CD14-positive monocyte (primary cell): ENCODE measurements at regions not wholly inside any gene's neighbourhood (a gene's known extent, or its start where the extent isn't known, plus 50 kb on each side); places are given as distances from the start of the nearest gene placed in this dataset.

Source experiments
- DNase-seq, 3 donors: peaks; one replicate each; pipeline ENCODE4 v3.0.0-alpha.2; 2011 to 2022
- H2AFZ ChIP-seq: 2 replicates; pipeline ENCODE4 v1.6.0; 2012; ENCODE audit warnings: mild to moderate bottlenecking, low read depth, low read length, inconsistent platforms; ENCODE audit not compliant: insufficient read depth, poor library complexity, severe bottlenecking
- H3K27ac ChIP-seq, 2 donors: 1 replicate in 1 of 2; 2 replicates in 1 of 2; pipeline ENCODE4 v1.5.1; 2012 to 2013; ENCODE audit warnings: low read length in 2 of 2, control low read depth in 1 of 2, inconsistent platforms in 1 of 2, low read depth in 1 of 2, mild to moderate bottlenecking in 1 of 2
- H3K27me3 ChIP-seq, 2 donors: one replicate each; pipeline versions ENCODE4 v1.6.0 to v1.6.1; 2011 to 2013; ENCODE audit warnings: low read length in 2 of 2; ENCODE audit not compliant: control insufficient read depth in 2 of 2, insufficient read depth in 2 of 2
- H3K36me3 ChIP-seq, 2 donors: replicated peaks in 1 of 2; 1 replicate in 1 of 2; 2 replicates in 1 of 2; pipeline versions ENCODE4 v1.5.1 to v1.6.1; 2012 to 2013; ENCODE audit warnings: low read length in 2 of 2, control low read depth in 1 of 2, inconsistent platforms in 1 of 2, mild to moderate bottlenecking in 1 of 2; ENCODE audit not compliant: insufficient read depth in 2 of 2, control insufficient read depth in 1 of 2
- H3K4me1 ChIP-seq, 2 donors: 1 replicate in 1 of 2; 2 replicates in 1 of 2; pipeline versions ENCODE4 v1.5.1 to v1.6.1; 2012 to 2013; ENCODE audit warnings: low read length in 2 of 2, control low read depth in 1 of 2, inconsistent platforms in 1 of 2, mild to moderate bottlenecking in 1 of 2, moderate library complexity in 1 of 2; ENCODE audit not compliant: insufficient read depth in 2 of 2, control insufficient read depth in 1 of 2
- H3K4me2 ChIP-seq: replicated peaks from 2 replicates; pipeline ENCODE3; 2012; ENCODE audit warnings: low read length, moderate library complexity, mild to moderate bottlenecking; ENCODE audit not compliant: poor library complexity, severe bottlenecking; ENCODE audit errors: extremely low read depth
- H3K4me3 ChIP-seq, 3 experiments: fragments of 200-600 bp in 1 of 3; sonication (generic) in 1 of 3; replicated peaks in 1 of 3; 1 replicate in 2 of 3; 2 replicates in 1 of 3; pipeline ENCODE4 v1.5.1; 2011 to 2013; ENCODE audit warnings: low read length in 3 of 3, mild to moderate bottlenecking in 3 of 3, control low read depth in 2 of 3, low read depth in 2 of 3, inconsistent platforms in 1 of 3, moderate library complexity in 1 of 3
- H3K79me2 ChIP-seq: 2 replicates; pipeline ENCODE4 v1.6.0; 2012; ENCODE audit warnings: mild to moderate bottlenecking, control low read depth, inconsistent platforms, low read length, moderate library complexity; ENCODE audit not compliant: insufficient read depth
- H3K9ac ChIP-seq: 2 replicates; pipeline ENCODE4 v1.6.0; 2017; ENCODE audit warnings: low read length, mild to moderate bottlenecking; ENCODE audit not compliant: insufficient read depth, poor library complexity, severe bottlenecking
- H3K9me3 ChIP-seq, 2 donors: replicated peaks in 1 of 2; 1 replicate in 1 of 2; 2 replicates in 1 of 2; pipeline versions ENCODE4 v1.5.1 to v1.6.1; 2012 to 2013; ENCODE audit warnings: low read length in 2 of 2, control low read depth in 1 of 2; ENCODE audit not compliant: control insufficient read depth in 1 of 2, insufficient read depth in 1 of 2
- H4K20me1 ChIP-seq: 2 replicates; pipeline ENCODE4 v1.6.0; 2012; ENCODE audit warnings: mild to moderate bottlenecking, low read length, control low read depth, moderate library complexity; ENCODE audit not compliant: insufficient read depth
- H3K27ac Mint-ChIP-seq, 7 donors: one replicate each; pipeline ENCODE4 v1.8.0; 2020; ENCODE audit warnings: mild to moderate bottlenecking in 7 of 7, mixed read lengths in 7 of 7, moderate library complexity in 6 of 7, inconsistent platforms in 2 of 7
- H3K27me3 Mint-ChIP-seq, 3 donors: one replicate each; pipeline ENCODE4 v1.8.0; 2021 to 2022; ENCODE audit warnings: low read depth in 3 of 3, mild to moderate bottlenecking in 3 of 3, mixed read lengths in 3 of 3, moderate library complexity in 3 of 3, inconsistent platforms in 1 of 3
- H3K36me3 Mint-ChIP-seq, 2 donors: one replicate each; pipeline ENCODE4 v1.8.0; 2020; ENCODE audit warnings: mixed read lengths in 2 of 2, inconsistent platforms in 1 of 2, mild to moderate bottlenecking in 1 of 2
- H3K4me1 Mint-ChIP-seq: one replicate; pipeline ENCODE4 v1.8.0; 2020; ENCODE audit warnings: mild to moderate bottlenecking, mixed read lengths
- H3K4me3 Mint-ChIP-seq, 2 donors: one replicate each; pipeline ENCODE4 v1.8.0; 2020; ENCODE audit warnings: mild to moderate bottlenecking in 2 of 2, mixed read lengths in 2 of 2, moderate library complexity in 1 of 2
- H3K9me3 Mint-ChIP-seq, 7 donors: one replicate each; pipeline ENCODE4 v1.8.0; 2020 to 2022; ENCODE audit warnings: mixed read lengths in 7 of 7, mild to moderate bottlenecking in 6 of 7, moderate library complexity in 6 of 7, inconsistent platforms in 2 of 7
- CTCF ChIP-seq: fragments of 200-600 bp; IDR thresholded peaks from one replicate; pipeline ENCODE4 v1.8.0; 2022; ENCODE audit warnings: antibody characterized with exemption, mild to moderate bottlenecking
- WGBS: methylation state at CpG from one replicate; pipeline ENCODE4 v1.1.5; 2013; ENCODE audit warnings: missing lambda C conversion rate; ENCODE audit not compliant: insufficient coverage; 5-methylcytosine and 5-hydroxymethylcytosine counted together
- intact Hi-C, 2 donors: fragments of 100-400 bp; cut with micrococcal nuclease; formaldehyde crosslinking; loops; one replicate each; pipeline versions ENCODE4 v1.15.0 to v1.15.1; 2023

- H3K9me3 Mint-ChIP-seq = peaks cover 0 to 10% (median 4%) of the 10 kb centered on the region in 7 donors
- no peaks in the 10 kb centered on the region for H3K27me3 ChIP-seq
- H3K9me3 ChIP-seq = peaks cover 3 to 12% of the 10 kb centered on the region in 2 donors
- no peak for TF ChIP-seq CTCF
- no peak overlapping the region for H3K27ac Mint-ChIP-seq
- H3K79me2 ChIP-seq = no peaks in the 10 kb centered on the region
- no peaks in the 10 kb centered on the region for H3K4me1 ChIP-seq
- no peak overlapping the region for H3K9ac ChIP-seq
- no peak for DNase-seq
- WGBS = 44% methylated on average over 4 of the region's 16 CpGs
- H4K20me1 ChIP-seq = no peaks in the 10 kb centered on the region
- intact Hi-C loops = no loop called here
- H3K4me3 Mint-ChIP-seq = no peak overlapping the region
- no peak overlapping the region for H3K4me3 ChIP-seq
- no peaks in the 10 kb centered on the region for H3K4me1 Mint-ChIP-seq
- H3K27ac ChIP-seq = no peak overlapping the region
- no peaks in the 10 kb centered on the region for H3K36me3 ChIP-seq
- H3K4me2 ChIP-seq = no peak overlapping the region
- H2AFZ ChIP-seq = no peak overlapping the region
- no peaks in the 10 kb centered on the region for H3K36me3 Mint-ChIP-seq
- peaks cover 2 to 7% (median 2%) of the 10 kb centered on the region in 3 donors for H3K27me3 Mint-ChIP-seq
Observed at GRCh38 chr16:51392521-51393187, 241.6 kb upstream of the SALL1 start.

- no peak overlapping the region for H3K4me2 ChIP-seq
- TF ChIP-seq CTCF = no peak
- no peak overlapping the region for H3K27ac ChIP-seq
- no peak for DNase-seq
- H3K27me3 Mint-ChIP-seq = peaks cover 2 to 7% (median 2%) of the 10 kb centered on the region in 3 donors
- H3K4me3 ChIP-seq = no peak overlapping the region
- no peak overlapping the region for H2AFZ ChIP-seq
- H3K4me1 ChIP-seq = no peaks in the 10 kb centered on the region
- H3K36me3 Mint-ChIP-seq = no peaks in the 10 kb centered on the region
- WGBS = 45% methylated on average over 16 of the region's 19 CpGs
- intact Hi-C loops = no loop called here
- peaks cover 0 to 10% (median 3%) of the 10 kb centered on the region in 7 donors for H3K9me3 Mint-ChIP-seq
- H3K27ac Mint-ChIP-seq = no peak overlapping the region
- no peaks in the 10 kb centered on the region for H4K20me1 ChIP-seq
- H3K9me3 ChIP-seq = peaks cover 3 to 12% of the 10 kb centered on the region in 2 donors
- H3K36me3 ChIP-seq = no peaks in the 10 kb centered on the region
- H3K4me1 Mint-ChIP-seq = no peaks in the 10 kb centered on the region
- no peak overlapping the region for H3K4me3 Mint-ChIP-seq
- H3K79me2 ChIP-seq = no peaks in the 10 kb centered on the region
- H3K9ac ChIP-seq = no peak overlapping the region
- no peaks in the 10 kb centered on the region for H3K27me3 ChIP-seq
Observed at GRCh38 chr16:51391798-51392511, 240.9 kb upstream of the SALL1 start.
